ENCODE measurements at regions not wholly inside any gene's neighbourhood (a gene's known extent, or its start where the extent isn't known, plus 50 kb on each side); places are given as distances from the start of the nearest gene placed in this dataset.

DNA sequence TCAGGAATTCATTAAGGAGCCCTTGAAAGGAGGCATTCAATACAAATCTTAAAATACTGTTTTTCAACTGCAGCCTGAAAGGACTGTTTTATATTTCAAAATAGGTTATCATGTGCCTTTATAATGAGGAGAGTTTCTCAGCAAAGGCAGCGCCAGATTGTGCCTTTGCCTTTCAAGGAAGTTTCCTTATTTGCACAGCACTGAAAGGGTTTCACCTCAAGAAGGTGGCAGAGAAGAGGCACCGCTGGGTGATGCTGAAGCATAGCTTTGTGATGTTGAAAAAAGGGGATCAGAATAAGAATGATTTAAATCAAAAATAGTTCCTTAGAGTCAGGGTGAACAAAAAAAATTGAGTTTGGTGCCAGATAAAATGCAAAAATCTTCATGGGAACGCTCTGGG lies 601.0 kb upstream of the KIRREL3 start:
- TF ChIP-seq RFX5 (IDR thresholded peaks at IDR 0.05) (no peak), RAD21 (conservative IDR thresholded peaks at IDR 0.05 in 1 of 2, IDR thresholded peaks at IDR 0.05 in 1 of 2) (no peak), ZSCAN20 (CRISPR knock-in tag; IDR thresholded peaks at IDR 0.05) (no peak), POLR2A (IDR thresholded peaks at IDR 0.05; ENCODE audit: low read length) (no peak)
- TF ChIP-seq, protein P1, sequence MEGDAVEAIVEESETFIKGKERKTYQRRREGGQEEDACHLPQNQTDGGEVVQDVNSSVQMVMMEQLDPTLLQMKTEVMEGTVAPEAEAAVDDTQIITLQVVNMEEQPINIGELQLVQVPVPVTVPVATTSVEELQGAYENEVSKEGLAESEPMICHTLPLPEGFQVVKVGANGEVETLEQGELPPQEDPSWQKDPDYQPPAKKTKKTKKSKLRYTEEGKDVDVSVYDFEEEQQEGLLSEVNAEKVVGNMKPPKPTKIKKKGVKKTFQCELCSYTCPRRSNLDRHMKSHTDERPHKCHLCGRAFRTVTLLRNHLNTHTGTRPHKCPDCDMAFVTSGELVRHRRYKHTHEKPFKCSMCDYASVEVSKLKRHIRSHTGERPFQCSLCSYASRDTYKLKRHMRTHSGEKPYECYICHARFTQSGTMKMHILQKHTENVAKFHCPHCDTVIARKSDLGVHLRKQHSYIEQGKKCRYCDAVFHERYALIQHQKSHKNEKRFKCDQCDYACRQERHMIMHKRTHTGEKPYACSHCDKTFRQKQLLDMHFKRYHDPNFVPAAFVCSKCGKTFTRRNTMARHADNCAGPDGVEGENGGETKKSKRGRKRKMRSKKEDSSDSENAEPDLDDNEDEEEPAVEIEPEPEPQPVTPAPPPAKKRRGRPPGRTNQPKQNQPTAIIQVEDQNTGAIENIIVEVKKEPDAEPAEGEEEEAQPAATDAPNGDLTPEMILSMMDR (IDR thresholded peaks at IDR 0.05) = no peak
- TF ChIP-seq, protein P2, sequence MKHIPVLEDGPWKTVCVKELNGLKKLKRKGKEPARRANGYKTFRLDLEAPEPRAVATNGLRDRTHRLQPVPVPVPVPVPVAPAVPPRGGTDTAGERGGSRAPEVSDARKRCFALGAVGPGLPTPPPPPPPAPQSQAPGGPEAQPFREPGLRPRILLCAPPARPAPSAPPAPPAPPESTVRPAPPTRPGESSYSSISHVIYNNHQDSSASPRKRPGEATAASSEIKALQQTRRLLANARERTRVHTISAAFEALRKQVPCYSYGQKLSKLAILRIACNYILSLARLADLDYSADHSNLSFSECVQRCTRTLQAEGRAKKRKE (CRISPR knock-in tag; IDR thresholded peaks at IDR 0.05; ENCODE audit: low read depth) = no peak
